Amniotic epithelial cell (primary cell): ENCODE measurements at regions not wholly inside any gene's neighbourhood (a gene's known extent, or its start where the extent isn't known, plus 50 kb on each side); places are given as distances from the start of the nearest gene placed in this dataset.
A peak's percentile ranks its signal among the peaks of the same experiment; 100 is the strongest.
"Not testable (repeated sequence)": the region's sequence is repeated elsewhere in the genome, so short reads cannot be mapped to it uniquely, and the experiment has no call there.

Experiments used
- DNase-seq: peaks from one replicate; pipeline ENCODE4 v3.0.0-alpha.2; 2010; ENCODE audit warnings: low read depth

DNA sequence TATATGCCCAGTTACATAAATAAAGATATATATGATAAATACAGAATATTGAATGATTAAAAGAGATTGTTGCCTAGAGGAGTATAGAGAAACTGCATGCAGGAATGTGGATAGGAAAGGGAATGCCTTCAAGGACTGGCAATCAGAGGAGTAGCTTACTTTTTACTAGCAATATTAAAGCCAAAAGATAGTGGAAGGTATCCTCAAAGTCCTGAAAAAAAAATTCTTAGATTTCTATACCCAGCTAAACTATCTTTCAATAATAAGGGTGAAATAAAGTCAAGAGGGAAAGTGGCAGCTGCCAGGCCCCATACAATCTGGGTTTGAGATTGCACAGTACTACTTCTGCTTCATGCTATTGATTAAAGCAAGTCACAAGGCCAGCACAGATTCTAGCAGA, 733.2 kb downstream of the GATA3 start:
- DNase-seq = no peak

DNA sequence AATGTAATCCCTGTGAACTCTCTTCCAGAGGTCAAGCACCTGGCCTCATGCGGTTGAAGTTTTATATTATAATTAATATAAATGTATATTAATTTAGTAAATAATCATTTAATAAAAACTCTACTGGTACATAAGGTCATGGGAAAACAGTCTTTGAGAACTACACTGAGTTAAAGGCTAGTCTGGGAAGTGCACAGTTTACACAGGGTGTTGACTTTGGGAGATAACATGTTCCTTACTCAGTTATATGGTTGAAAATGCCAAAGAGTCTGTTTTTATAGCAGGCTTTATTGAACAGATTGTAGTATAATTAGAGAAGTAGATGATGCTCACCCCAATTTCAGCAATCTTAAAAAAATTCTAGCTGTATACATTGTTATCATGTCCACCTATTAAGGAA, 735.9 kb downstream of the GATA3 start:
- DNase-seq = no peak

DNA sequence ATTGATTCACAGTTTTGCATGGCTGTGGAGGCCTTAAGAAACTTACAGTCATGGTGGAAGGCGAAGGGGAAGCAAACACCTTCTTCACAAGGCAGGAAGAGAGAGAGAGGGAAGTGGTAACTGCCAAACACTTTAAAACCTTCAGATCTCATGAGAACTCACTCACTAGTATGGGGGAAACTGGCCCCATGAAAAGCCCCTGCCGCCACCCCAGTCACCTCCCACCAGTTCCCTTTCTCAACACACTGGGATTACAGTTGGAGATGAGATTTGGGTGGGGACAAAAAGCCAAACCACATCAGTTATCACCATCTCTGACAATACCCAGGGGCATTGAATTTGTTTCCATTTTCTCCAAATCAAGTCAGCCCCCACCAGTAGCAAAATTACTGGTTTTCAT, 740.4 kb downstream of the GATA3 start:
- DNase-seq = no peak

DNA sequence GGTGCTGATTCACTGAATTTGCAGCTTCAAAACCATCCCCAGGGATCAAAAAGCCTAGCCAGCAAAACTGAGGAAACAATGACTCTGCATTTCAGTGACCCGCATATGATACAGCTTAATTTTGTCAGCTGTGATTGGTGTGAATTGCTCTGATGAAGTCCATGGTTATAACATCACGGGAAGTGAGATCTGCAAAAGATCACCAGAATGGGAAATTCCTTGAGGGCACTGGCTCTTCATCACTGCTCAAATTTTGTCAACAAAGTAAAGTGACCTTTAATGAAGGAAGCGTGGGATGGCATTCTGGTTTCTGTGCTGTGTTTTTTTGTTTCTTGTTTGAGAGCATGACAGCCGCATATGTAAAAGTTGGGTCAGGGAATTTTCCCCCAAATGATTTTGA, 745.9 kb downstream of the GATA3 start:
- no peak for DNase-seq

- no peak for DNase-seq
These were observed 749.5 kb downstream of the GATA3 start for GRCh38 chr10:8803992-8804391.

GRCh38 chr10:8810677-8811076, 756.2 kb downstream of the GATA3 start:
- DNase-seq = no peak

DNA sequence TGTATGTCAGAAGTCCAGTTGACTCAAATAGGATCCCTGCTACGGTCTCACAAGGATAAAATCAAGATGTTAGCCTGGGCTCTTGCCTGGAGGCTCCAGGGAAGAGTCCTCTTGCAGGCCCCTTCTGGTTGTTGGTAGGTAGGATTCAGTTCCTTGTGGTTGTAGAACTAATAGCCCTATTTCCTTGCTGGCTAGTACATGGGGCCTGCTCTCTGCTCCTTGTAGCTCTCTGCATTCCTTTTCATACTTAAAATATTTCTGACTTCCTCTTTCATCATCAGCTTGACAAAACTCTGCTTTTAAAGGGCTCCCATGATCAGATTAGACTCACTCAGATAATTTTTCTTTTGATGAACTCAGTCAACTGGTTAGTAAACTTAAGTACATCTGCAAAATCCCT, 756.7 kb downstream of the GATA3 start:
- peak; percentile 48 for DNase-seq

DNA sequence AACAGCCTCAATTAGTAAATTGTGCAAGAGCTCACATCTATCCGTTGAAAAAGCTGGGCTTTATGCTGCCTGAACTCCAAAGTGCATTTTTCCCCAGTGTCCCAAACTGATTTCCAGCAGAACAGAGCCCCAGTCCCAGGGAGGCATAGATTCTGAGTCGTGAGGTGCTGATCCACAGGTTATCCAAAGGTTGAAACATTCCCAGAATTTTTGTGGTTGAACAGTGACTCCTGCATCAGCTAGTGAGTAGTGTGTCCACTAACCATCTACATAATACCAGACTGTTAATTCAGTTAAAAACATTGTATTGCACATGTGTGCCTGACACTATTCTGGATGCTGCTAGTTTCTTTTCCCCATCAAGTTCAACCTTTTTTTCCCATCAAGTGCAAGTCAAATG, 761.5 kb downstream of the GATA3 start:
- DNase-seq = peak; percentile 6

- peak; percentile 16 for DNase-seq
These were observed 762.8 kb downstream of the GATA3 start for GRCh38 chr10:8817299-8817698.

GRCh38 chr10:8825611-8826010, 771.1 kb downstream of the GATA3 start:
- no peak for DNase-seq

DNA sequence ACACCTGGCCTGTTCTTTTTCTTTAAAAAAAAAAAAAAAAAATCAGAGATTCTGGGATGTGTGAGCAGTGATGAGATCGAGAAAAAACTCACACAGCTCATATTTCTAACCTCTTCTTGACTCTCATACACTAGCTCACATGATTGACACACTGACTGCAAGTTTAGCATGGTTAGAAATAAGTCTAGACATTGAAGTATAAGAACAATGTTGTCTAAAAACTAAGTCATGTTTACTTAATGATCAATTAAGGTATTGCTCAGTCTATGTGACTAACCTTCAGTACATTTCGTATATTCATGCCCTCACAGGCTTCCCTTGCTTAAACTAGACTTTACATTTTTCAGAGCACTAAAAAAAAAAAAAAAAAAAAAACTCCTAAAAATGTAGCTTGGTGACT, 775.1 kb downstream of the GATA3 start:
- DNase-seq = no peak

- DNase-seq = no peak
These were observed 775.6 kb downstream of the GATA3 start for GRCh38 chr10:8830048-8830447.

DNA sequence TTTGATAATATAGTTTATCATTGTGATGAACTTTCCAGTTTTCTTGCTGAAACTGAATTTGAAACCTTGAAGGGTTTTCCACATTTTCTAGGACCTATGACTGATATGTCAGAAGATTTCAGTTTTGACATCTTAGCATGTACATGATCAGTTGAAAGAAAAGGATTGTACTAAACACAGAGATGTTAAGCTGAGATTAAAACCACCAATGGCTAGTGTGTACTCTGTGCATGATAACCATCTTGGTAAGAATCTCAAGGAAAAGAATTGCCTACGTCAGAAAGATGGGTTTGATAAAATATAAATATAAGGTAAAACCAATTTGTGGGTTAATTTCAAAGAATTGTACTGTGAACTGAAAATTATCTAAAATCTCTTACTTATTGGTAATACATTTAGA, 776.4 kb downstream of the GATA3 start:
- no peak for DNase-seq

- no peak for DNase-seq
These were observed 781.1 kb downstream of the GATA3 start for GRCh38 chr10:8835453-8836167.

DNA sequence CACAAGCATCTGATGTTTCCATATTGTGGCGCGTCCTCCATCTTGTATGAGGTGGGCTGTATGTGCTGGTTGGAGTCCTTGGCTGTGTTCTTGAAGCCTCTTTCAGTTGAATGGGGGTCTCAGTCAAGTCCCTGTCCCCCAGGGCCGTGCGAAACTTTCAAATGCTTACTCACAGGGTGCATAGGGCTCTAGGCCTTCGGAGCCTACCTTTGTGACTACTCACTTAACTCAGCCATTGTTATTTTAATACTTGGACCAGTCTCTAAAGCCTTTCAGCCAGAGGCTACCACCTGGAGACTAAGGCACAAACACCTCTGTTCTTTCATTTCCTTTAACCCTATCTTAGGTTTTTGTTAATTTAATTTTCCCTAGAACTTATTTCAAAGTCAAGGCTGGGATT, 785.9 kb downstream of the GATA3 start:
- DNase-seq = no peak

GRCh38 chr10:8844141-8844540, 789.7 kb downstream of the GATA3 start:
- no peak for DNase-seq

DNA sequence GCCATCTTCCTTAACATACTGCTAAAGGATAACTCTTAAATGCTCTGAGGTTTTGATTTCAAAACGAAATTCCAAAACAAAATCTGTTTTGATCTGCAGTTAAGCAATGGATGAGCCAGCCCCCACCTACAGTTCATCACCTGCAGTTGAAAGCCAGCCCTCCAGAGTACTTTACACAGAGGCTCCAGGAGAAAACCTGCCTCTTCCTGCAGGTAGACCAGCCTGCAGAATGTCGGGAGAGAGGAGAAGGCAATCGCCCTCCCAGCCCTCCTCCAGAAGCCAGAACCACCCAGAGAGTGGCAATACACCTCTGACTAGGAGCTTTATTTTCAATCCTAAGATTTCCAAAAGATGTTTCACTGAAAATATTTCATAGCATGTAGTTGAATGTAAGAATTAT, 798.1 kb downstream of the GATA3 start:
- DNase-seq = no peak

GRCh38 chr10:8853048-8853447, 798.6 kb downstream of the GATA3 start:
- no peak for DNase-seq

DNA sequence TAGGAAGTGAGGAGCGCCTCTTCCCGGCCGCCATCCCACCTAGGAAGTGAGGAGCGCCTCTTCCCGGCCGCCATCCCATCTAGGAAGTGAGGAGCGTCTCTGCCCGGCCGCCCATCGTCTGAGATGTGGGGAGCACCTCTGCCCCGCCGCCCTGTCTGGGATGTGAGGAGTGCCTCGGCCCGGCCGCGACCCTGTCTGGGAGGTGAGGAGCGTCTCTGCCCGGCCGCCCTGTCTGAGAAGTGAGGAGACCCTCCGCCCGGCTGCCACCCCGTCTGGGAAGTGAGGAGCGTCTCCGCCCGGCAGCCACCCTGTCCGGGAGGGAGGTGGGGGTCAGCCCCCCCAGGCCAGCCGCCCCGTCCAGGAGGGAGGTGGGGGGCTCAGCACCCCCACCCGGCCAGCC, 814.4 kb downstream of the GATA3 start:
- DNase-seq = not testable (repeated sequence)

DNA sequence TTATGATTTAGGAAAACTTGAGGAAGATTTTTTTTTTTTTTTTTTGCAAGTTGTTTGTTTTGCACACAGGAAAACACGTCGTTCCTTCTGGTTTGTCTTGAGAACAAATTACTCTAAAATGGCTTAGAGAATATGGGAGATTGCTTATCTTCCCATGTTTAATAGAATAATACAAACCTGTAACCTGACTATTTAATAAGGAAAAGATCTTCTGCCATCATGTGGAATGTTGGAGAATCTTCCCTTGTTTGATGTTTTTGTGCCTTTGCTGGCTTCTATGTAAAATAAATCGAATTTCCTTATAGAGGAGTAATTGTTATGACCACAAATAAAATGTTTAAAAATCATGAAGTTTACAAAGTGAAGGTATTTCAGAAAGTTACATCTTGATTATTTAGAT, 818.8 kb downstream of the GATA3 start:
- DNase-seq = peak; percentile 38

- no peak for DNase-seq
These were observed 819.8 kb downstream of the GATA3 start for GRCh38 chr10:8874268-8874667.

DNA sequence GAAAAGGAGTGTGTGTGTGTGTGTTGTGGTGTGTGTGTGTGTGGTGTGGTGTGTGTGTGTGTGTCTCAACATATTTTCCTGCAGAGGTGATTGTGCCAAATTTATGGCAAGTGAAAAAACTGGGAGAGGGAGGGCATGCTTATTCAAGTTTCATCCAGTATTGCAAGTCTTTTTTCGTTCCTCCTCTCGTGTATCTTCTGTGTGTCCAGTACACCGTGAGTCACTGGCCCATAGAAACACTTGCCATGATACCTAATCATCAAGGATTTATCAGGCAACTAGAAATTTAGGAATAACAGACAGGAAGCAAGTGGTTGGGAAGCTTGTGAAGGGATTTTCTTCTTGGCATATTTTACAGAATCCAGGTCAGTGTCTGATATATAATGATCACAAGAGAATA, 820.5 kb downstream of the GATA3 start:
- peak; percentile 19 for DNase-seq

DNA sequence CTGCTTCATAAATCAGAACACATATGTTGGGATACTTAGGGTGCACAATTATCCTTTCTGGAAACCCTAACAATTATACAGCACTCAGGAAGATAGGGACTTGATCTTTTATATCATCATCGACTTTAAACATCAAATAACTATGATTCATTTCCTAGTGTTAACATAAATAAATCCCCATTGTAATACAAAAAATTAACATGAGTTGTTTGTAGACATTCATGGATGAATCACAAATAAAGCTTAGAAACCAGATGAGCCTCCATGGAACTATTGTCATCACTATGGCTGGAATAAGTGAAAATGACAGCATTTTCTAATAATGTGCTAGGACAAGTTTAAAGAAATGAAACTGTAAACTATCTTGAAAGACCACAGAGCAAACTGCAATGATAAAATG, 821.7 kb downstream of the GATA3 start:
- DNase-seq = no peak

- DNase-seq = no peak
These were observed 835.0 kb downstream of the GATA3 start for GRCh38 chr10:8889538-8889937.

- no peak for DNase-seq
These were observed 838.6 kb downstream of the GATA3 start for GRCh38 chr10:8893102-8893501.
